NT2/D1 (cell line): ENCODE measurements at regions not wholly inside any gene's neighbourhood (a gene's known extent, or its start where the extent isn't known, plus 50 kb on each side); places are given as distances from the start of the nearest gene placed in this dataset.

Experiments
- YY1 ChIP-seq: IDR thresholded peaks from 2 replicates; pipeline ENCODE4 v1.6.1; 2011; ENCODE audit not compliant: insufficient read length, insufficient read depth
- ZNF274 ChIP-seq: IDR thresholded peaks from 2 replicates; pipeline ENCODE4 v1.6.1; 2011; ENCODE audit warnings: mild to moderate bottlenecking, low read depth, low read length

- TF ChIP-seq YY1 = no peak
- no peak for TF ChIP-seq ZNF274
Observed at GRCh38 chr5:104661256-104661655, 1098.7 kb upstream of the NUDT12 start.
